ENCODE measurements at regions not wholly inside any gene's neighbourhood (a gene's known extent, or its start where the extent isn't known, plus 50 kb on each side); places are given as distances from the start of the nearest gene placed in this dataset.

- H3K4me3 ChIP-seq (ENCODE audit: low read depth, low read length): no peak overlapping the region
- DNase-seq (ENCODE audit: low read depth): no peak
- no peak for TF ChIP-seq CTCF (IDR thresholded peaks at IDR 0.05; ENCODE audit: insufficient read depth, low read length)
Observed at GRCh38 chr4:54484383-54484782, 173.4 kb upstream of the KIT start.

- DNase-seq (ENCODE audit: low read depth): no peak
- TF ChIP-seq CTCF (IDR thresholded peaks at IDR 0.05; ENCODE audit: insufficient read depth, low read length): no peak
Observed at GRCh38 chr4:54487491-54487890, 170.3 kb upstream of the KIT start.

GRCh38 chr4:54493862-54494261 lies 163.9 kb upstream of the KIT start:
- H3K4me3 ChIP-seq (ENCODE audit: low read depth, low read length): no peak overlapping the region
- no peak for TF ChIP-seq CTCF (IDR thresholded peaks at IDR 0.05; ENCODE audit: insufficient read depth, low read length)
- no peak for DNase-seq (ENCODE audit: low read depth)

More at GRCh38 chr4:54487491-54487890, 170.3 kb upstream of the KIT start:
- H3K4me3 ChIP-seq (ENCODE audit: low read depth, low read length): no peak overlapping the region

GRCh38 chr4:54495091-54495490 lies 162.7 kb upstream of the KIT start:
- no peak for DNase-seq (ENCODE audit: low read depth)
- no peak for TF ChIP-seq CTCF (IDR thresholded peaks at IDR 0.05; ENCODE audit: insufficient read depth, low read length)

GRCh38 chr4:54495641-54496040 lies 162.1 kb upstream of the KIT start:
- no peak overlapping the region for H3K4me3 ChIP-seq (ENCODE audit: low read depth, low read length)
- no peak for TF ChIP-seq CTCF (IDR thresholded peaks at IDR 0.05; ENCODE audit: insufficient read depth, low read length)
- no peak for DNase-seq (ENCODE audit: low read depth)

More at GRCh38 chr4:54495091-54495490, 162.7 kb upstream of the KIT start:
- no peak overlapping the region for H3K4me3 ChIP-seq (ENCODE audit: low read depth, low read length)

GRCh38 chr4:54496412-54496811 lies 161.3 kb upstream of the KIT start:
- DNase-seq (ENCODE audit: low read depth): no peak
- H3K4me3 ChIP-seq (ENCODE audit: low read depth, low read length): no peak overlapping the region
- no peak for TF ChIP-seq CTCF (IDR thresholded peaks at IDR 0.05; ENCODE audit: insufficient read depth, low read length)

GRCh38 chr4:54497947-54498346 lies 159.8 kb upstream of the KIT start:
- TF ChIP-seq CTCF (IDR thresholded peaks at IDR 0.05; ENCODE audit: insufficient read depth, low read length): no peak
- DNase-seq (ENCODE audit: low read depth): no peak

More at GRCh38 chr4:54497947-54498346, 159.8 kb upstream of the KIT start:
- H3K4me3 ChIP-seq (ENCODE audit: low read depth, low read length): no peak overlapping the region

Data from fibroblast of the aortic adventitia (primary cell).